ENCODE measurements at regions not wholly inside any gene's neighbourhood (a gene's known extent, or its start where the extent isn't known, plus 50 kb on each side); places are given as distances from the start of the nearest gene placed in this dataset.

GRCh38 chr2:41706286-41706685 lies 341.5 kb upstream of the PKDCC start:
- H3K4me3 ChIP-seq = no peak overlapping the region
- no peaks in the 10 kb centered on the region for H3K36me3 ChIP-seq
- DNase-seq = no peak
- no peak overlapping the region for H3K27ac ChIP-seq
- H3K9me3 ChIP-seq = no peaks in the 10 kb centered on the region
- TF ChIP-seq POLR2A (IDR thresholded peaks at IDR 0.05) (no peak), CTCF (IDR thresholded peaks at IDR 0.05) (no peak)
- no peaks in the 10 kb centered on the region for H3K27me3 ChIP-seq
- intact Hi-C loops (cut with DNase I; ENCODE audit: low total_unique reads) = no loop called here
- H3K4me1 ChIP-seq = no peaks in the 10 kb centered on the region

DNA sequence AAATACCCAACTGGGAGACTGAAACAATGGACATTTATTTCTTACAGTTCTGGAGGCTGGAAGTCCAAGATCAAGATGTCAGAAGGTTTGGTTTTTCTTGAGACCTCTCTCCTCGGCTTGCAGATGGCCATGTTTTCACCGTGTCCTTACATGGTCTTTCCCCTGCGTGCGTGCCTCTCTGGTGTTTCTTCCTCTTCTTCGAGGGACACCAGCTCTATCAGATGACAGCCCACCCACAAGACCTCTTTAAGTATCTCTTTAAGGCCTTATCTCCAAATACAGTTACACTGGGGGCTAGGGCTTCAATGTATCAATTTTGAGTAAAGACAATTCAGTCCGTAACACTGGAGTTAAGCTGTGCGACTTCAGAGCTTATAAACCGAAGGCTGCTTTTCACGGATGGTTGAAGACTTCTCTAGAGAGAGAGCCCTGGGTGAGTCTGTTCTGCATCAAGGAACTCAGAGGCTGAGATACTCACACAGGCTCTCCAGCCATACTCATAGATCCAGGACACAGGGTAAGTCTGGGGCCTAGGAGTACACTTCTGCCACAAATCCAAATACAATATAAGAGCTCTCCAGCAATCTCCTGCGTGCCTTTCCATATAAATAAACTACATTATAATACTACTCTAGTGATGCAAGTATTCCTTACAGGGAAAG lies 339.9 kb upstream of the PKDCC start:
- H3K9me3 ChIP-seq = no peaks in the 10 kb centered on the region
- TF ChIP-seq POLR2A (IDR thresholded peaks at IDR 0.05) (no peak), CTCF (IDR thresholded peaks at IDR 0.05) (no peak)
- H3K4me3 ChIP-seq = no peak overlapping the region
- H3K27me3 ChIP-seq = no peaks in the 10 kb centered on the region
- H3K4me1 ChIP-seq = no peaks in the 10 kb centered on the region
- no peaks in the 10 kb centered on the region for H3K36me3 ChIP-seq
- H3K27ac ChIP-seq = no peak overlapping the region
- no peak for DNase-seq
- intact Hi-C loops (cut with DNase I; ENCODE audit: low total_unique reads) = no loop called here

DNA sequence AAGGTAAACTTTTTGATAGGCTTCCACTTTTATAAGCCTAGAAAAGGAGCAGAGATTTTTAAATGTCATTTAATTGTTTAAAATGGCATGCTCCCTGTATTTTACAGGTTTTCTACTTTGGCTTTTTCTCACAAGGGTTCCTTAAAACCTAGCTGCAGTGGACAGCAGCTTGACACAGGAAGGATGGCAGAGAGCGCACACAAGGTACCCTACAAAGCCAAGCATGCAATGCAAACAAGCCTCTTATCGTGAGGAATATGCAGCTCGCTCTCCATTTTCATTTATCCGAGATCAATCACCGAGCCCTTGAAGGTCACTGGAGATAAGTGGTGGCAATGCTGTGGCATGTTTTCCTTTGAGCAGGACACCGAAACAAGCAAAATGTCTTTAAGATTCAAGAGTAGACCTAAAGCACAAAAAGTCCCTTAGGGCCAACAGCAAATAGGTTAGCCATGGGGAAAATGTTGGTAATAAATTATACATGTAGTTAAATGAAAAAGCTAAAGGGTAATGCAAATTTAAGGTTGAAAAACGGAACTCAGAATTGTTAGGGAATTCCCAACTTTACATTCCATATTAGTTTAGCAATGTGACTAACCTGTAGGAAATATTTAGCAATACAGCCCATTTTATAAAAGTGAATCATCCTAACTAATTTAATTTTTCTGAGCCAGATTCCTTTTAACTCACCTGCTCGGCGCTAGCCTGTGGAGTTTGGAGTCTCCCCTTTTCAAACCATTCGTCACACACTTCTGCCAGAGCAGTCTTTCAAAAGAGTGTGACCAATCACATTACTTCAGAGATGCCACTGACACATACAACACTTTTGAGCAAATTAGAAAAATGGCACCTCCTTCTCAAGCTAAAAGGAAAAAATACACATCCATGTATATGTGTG lies 337.9 kb upstream of the PKDCC start:
- no peak overlapping the region for H3K27ac ChIP-seq
- intact Hi-C loops (cut with DNase I; ENCODE audit: low total_unique reads) = no loop called here
- DNase-seq = no peak
- no peaks in the 10 kb centered on the region for H3K36me3 ChIP-seq
- H3K4me3 ChIP-seq = no peak overlapping the region
- no peaks in the 10 kb centered on the region for H3K27me3 ChIP-seq
- no peaks in the 10 kb centered on the region for H3K4me1 ChIP-seq
- H3K9me3 ChIP-seq = no peaks in the 10 kb centered on the region
- no peak for TF ChIP-seq POLR2A (IDR thresholded peaks at IDR 0.05)
- TF ChIP-seq CTCF (IDR thresholded peaks at IDR 0.05) = no peak

- Histone ChIP-seq H3K27me3 (no peaks in the 10 kb centered on the region), H3K4me3 (no peak overlapping the region), H3K36me3 (no peaks in the 10 kb centered on the region), H3K27ac (no peak overlapping the region), H3K9me3 (no peaks in the 10 kb centered on the region), H3K4me1 (no peaks in the 10 kb centered on the region)
- no peak for DNase-seq
- TF ChIP-seq CTCF (IDR thresholded peaks at IDR 0.05) (no peak), POLR2A (IDR thresholded peaks at IDR 0.05) (no peak)
- intact Hi-C loops (cut with DNase I; ENCODE audit: low total_unique reads) = no loop called here
These were observed 336.9 kb upstream of the PKDCC start for GRCh38 chr2:41710944-41711343.

DNA sequence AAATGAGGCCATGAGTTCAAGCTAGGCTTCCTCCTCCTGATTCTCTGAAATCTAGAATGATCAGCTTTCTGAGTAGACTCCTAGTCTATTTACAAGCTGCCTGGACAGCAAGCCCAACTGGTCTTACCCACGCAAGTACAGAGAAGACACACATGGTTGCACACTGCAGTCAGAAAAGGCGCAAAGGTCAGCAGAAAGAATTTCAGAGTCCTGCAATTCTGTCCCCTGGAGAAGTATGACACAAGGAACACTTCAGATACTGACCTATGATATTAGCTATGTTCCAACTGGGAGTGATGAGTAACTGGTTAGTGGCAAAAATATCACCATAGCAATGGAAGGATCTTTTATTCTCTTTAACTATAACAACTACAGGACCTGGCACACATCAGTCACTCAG lies 336.1 kb upstream of the PKDCC start:
- no peak overlapping the region for H3K4me3 ChIP-seq
- intact Hi-C loops (cut with DNase I; ENCODE audit: low total_unique reads) = no loop called here
- H3K27me3 ChIP-seq = no peaks in the 10 kb centered on the region
- H3K4me1 ChIP-seq = no peaks in the 10 kb centered on the region
- no peaks in the 10 kb centered on the region for H3K9me3 ChIP-seq
- H3K27ac ChIP-seq = no peak overlapping the region
- no peak for DNase-seq
- H3K36me3 ChIP-seq = no peaks in the 10 kb centered on the region
- TF ChIP-seq POLR2A (IDR thresholded peaks at IDR 0.05) = no peak
- TF ChIP-seq CTCF (IDR thresholded peaks at IDR 0.05) = no peak

Measured in uterus (tissue), 3 donors.